Endothelial cell of umbilical vein (primary cell): ENCODE measurements at regions not wholly inside any gene's neighbourhood (a gene's known extent, or its start where the extent isn't known, plus 50 kb on each side); places are given as distances from the start of the nearest gene placed in this dataset.

Experiments used
- EZH2 ChIP-seq: IDR thresholded peaks from 2 replicates; pipeline ENCODE4 v1.6.1; 2012; ENCODE audit warnings: borderline replicate concordance, low read depth, mild to moderate bottlenecking, moderate library complexity, low read length, inconsistent platforms; ENCODE audit not compliant: severe bottlenecking
- GATA2 ChIP-seq: IDR thresholded peaks from 2 replicates; pipeline ENCODE4 v1.7.0; 2011; ENCODE audit warnings: low read depth, mild to moderate bottlenecking, moderate library complexity, mixed read lengths, low read length; ENCODE audit not compliant: insufficient read length, insufficient read depth
- POLR2A ChIP-seq: IDR thresholded peaks from 2 replicates; pipeline ENCODE4 v1.6.1; 2012; ENCODE audit warnings: low read depth, mild to moderate bottlenecking, control low read depth, low read length
- POLR2AphosphoS5 ChIP-seq: IDR thresholded peaks from 2 replicates; pipeline ENCODE4 v1.6.1; 2012; ENCODE audit warnings: low read depth, mild to moderate bottlenecking, control low read depth, low read length, moderate library complexity; ENCODE audit not compliant: insufficient read depth
- TF ChIP-seq, protein P1 (sequence below), 2 donors: IDR thresholded peaks; 1 replicate in 1 of 2; 2 replicates in 1 of 2; pipeline ENCODE4 v1.5.1; 2011; ENCODE audit warnings: low read length in 2 of 2, mild to moderate bottlenecking in 2 of 2, moderate library complexity in 2 of 2, control low read depth in 1 of 2, inconsistent platforms in 1 of 2, low read depth in 1 of 2; ENCODE audit not compliant: insufficient read depth in 1 of 2; ENCODE audit errors: extremely low read depth in 1 of 2

DNA sequence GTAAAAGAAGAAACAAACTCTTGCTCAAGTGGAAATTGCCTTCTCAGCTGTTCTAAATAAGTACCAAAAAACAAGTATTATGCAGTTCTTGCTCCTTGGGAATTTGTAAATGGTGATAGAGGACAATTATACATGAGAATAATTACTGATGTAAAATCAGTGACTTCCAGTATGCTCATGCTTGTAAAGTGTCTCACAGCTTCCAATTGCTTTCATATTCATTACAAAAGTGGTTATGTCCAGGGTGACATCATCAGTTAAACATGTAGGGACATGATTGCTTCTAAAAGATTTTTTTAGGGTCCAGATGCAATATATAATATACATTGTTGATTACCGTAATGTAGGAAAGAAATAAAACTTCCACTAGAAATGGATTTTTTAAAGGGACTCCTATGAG is 122.8 kb upstream of the B3GAT2 start:
- TF ChIP-seq, protein P1, sequence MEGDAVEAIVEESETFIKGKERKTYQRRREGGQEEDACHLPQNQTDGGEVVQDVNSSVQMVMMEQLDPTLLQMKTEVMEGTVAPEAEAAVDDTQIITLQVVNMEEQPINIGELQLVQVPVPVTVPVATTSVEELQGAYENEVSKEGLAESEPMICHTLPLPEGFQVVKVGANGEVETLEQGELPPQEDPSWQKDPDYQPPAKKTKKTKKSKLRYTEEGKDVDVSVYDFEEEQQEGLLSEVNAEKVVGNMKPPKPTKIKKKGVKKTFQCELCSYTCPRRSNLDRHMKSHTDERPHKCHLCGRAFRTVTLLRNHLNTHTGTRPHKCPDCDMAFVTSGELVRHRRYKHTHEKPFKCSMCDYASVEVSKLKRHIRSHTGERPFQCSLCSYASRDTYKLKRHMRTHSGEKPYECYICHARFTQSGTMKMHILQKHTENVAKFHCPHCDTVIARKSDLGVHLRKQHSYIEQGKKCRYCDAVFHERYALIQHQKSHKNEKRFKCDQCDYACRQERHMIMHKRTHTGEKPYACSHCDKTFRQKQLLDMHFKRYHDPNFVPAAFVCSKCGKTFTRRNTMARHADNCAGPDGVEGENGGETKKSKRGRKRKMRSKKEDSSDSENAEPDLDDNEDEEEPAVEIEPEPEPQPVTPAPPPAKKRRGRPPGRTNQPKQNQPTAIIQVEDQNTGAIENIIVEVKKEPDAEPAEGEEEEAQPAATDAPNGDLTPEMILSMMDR (IDR thresholded peaks at IDR 0.05; ENCODE audit: extremely low read depth in 1 of 2, insufficient read depth in 1 of 2, low read depth in 1 of 2, low read length in 2 of 2) = no peak
- no peak for TF ChIP-seq EZH2
- no peak for TF ChIP-seq GATA2
- TF ChIP-seq POLR2AphosphoS5 = no peak
- no peak for TF ChIP-seq POLR2A
